ENCODE measurements at regions not wholly inside any gene's neighbourhood (a gene's known extent, or its start where the extent isn't known, plus 50 kb on each side); places are given as distances from the start of the nearest gene placed in this dataset.
"Not testable (repeated sequence)": the region's sequence is repeated elsewhere in the genome, so short reads cannot be mapped to it uniquely, and the experiment has no call there.

DNA sequence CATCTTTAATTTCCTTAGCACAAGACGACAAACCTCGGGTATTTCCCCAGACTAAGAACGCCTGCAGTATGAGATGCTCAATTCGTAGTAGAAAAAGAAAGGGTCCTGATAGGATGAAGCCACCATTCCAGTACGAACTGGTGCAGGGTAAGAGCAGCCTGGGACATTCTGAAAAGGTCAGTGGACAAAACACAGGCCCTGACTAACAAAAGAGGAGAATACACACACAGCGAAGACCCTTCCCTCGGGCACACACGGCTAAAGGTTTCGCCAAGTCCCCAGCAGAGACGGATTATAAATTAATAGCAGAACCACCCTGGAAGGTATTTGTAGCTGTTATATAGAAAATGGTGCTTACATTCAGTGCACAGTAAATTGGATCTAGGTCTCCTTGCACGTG is 137.6 kb downstream of the SKIDA1 start:
- WGBS (ENCODE audit: insufficient coverage, low lambda C conversion rate), result no CpG with 5 or more reads among the region's 11 CpGs
- Histone ChIP-seq H3K4me1 (ENCODE audit: control insufficient read depth, insufficient read depth, low read length) (no peaks in the 10 kb centered on the region), H3K36me3 (ENCODE audit: control insufficient read depth, insufficient read depth, low read length) (no peaks in the 10 kb centered on the region), H3K4me3 (ENCODE audit: low read length) (no peak overlapping the region), H3K27me3 (ENCODE audit: control insufficient read depth, insufficient read depth, low read length) (no peaks in the 10 kb centered on the region), H3K27ac (ENCODE audit: low read length) (no peak overlapping the region), H3K9me3 (ENCODE audit: control insufficient read depth, low read depth, low read length) (no peaks in the 10 kb centered on the region)
- no peak for DNase-seq

GRCh38 chr10:21385996-21386585 is 139.4 kb downstream of the SKIDA1 start:
- H3K27me3 ChIP-seq (ENCODE audit: control insufficient read depth, insufficient read depth, low read length), result no peaks in the 10 kb centered on the region
- no peaks in the 10 kb centered on the region for H3K9me3 ChIP-seq (ENCODE audit: control insufficient read depth, low read depth, low read length)
- WGBS (ENCODE audit: insufficient coverage, low lambda C conversion rate), result 100% methylated on average over 1 of the region's 5 CpGs
- DNase-seq, result no peak
- H3K4me1 ChIP-seq (ENCODE audit: control insufficient read depth, insufficient read depth, low read length), result no peaks in the 10 kb centered on the region
- no peaks in the 10 kb centered on the region for H3K36me3 ChIP-seq (ENCODE audit: control insufficient read depth, insufficient read depth, low read length)
- H3K27ac ChIP-seq (ENCODE audit: low read length), result no peak overlapping the region
- H3K4me3 ChIP-seq (ENCODE audit: low read length), result no peak overlapping the region

DNA sequence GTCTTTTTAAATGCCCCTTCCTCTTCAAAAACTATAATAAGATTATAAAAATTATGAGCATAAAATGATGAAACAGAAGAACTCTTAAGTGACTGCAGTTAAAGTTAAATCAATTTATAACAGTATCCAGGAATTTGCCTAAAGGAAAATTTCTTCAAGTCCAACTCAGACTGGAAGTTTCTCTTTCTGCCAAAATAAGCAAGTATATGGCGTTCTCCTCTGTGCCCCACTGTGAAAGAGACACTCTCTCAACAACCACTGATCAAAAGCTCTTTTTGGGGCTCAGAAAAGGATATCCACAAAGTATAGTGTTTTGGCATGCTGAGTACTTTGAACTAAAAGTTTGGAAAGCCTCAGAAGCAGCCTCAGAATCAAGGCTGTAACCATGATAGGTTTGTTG is 139.9 kb downstream of the SKIDA1 start:
- H3K27me3 ChIP-seq (ENCODE audit: control insufficient read depth, insufficient read depth, low read length), result no peaks in the 10 kb centered on the region
- no peaks in the 10 kb centered on the region for H3K4me1 ChIP-seq (ENCODE audit: control insufficient read depth, insufficient read depth, low read length)
- no peaks in the 10 kb centered on the region for H3K36me3 ChIP-seq (ENCODE audit: control insufficient read depth, insufficient read depth, low read length)
- no peaks in the 10 kb centered on the region for H3K9me3 ChIP-seq (ENCODE audit: control insufficient read depth, low read depth, low read length)
- no peak overlapping the region for H3K4me3 ChIP-seq (ENCODE audit: low read length)
- no peak overlapping the region for H3K27ac ChIP-seq (ENCODE audit: low read length)
- DNase-seq, result no peak
- no CpG with 5 or more reads among the region's 1 CpG for WGBS (ENCODE audit: insufficient coverage, low lambda C conversion rate)

- no peak overlapping the region for H3K27ac ChIP-seq (ENCODE audit: low read length)
- no peaks in the 10 kb centered on the region for H3K36me3 ChIP-seq (ENCODE audit: control insufficient read depth, insufficient read depth, low read length)
- H3K4me1 ChIP-seq (ENCODE audit: control insufficient read depth, insufficient read depth, low read length), result no peaks in the 10 kb centered on the region
- 50% methylated on average over 1 of the region's 3 CpGs for WGBS (ENCODE audit: insufficient coverage, low lambda C conversion rate)
- no peak overlapping the region for H3K4me3 ChIP-seq (ENCODE audit: low read length)
- no peak for DNase-seq
- peaks cover 4% of the 10 kb centered on the region for H3K27me3 ChIP-seq (ENCODE audit: control insufficient read depth, insufficient read depth, low read length)
- H3K9me3 ChIP-seq (ENCODE audit: control insufficient read depth, low read depth, low read length), result no peaks in the 10 kb centered on the region
Measured at GRCh38 chr10:21379143-21379542, 146.3 kb downstream of the SKIDA1 start.

GRCh38 chr10:21375274-21375673 is 150.2 kb downstream of the SKIDA1 start:
- not testable (repeated sequence) for H3K36me3 ChIP-seq (ENCODE audit: control insufficient read depth, insufficient read depth, low read length); DNase-seq; H3K9me3 ChIP-seq (ENCODE audit: control insufficient read depth, low read depth, low read length); H3K27ac ChIP-seq (ENCODE audit: low read length); H3K27me3 ChIP-seq (ENCODE audit: control insufficient read depth, insufficient read depth, low read length); H3K4me3 ChIP-seq (ENCODE audit: low read length); H3K4me1 ChIP-seq (ENCODE audit: control insufficient read depth, insufficient read depth, low read length)
- 100% methylated on average over 2 of the region's 2 CpGs for WGBS (ENCODE audit: insufficient coverage, low lambda C conversion rate)

DNA sequence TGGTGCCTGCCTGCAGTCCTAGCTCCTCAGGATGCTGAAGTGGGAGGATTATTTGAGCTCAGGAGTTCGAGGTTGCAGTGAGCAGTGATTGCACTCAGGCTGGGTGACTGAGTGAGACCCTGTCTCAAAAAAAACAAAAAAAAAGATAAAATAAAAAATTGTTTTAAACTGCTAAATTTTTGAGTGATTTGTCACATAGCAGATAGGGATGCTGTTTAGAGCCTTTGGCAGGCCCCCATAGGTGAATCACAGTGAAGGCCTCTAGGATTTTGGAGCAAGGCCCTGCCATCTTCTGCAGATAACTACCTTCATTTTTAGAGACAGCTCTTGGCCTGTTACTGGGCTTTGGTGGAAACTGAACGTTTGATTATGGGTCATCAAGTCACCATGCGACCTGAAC is 151.6 kb downstream of the SKIDA1 start:
- not testable (repeated sequence) for H3K36me3 ChIP-seq (ENCODE audit: control insufficient read depth, insufficient read depth, low read length); DNase-seq; H3K4me1 ChIP-seq (ENCODE audit: control insufficient read depth, insufficient read depth, low read length); H3K9me3 ChIP-seq (ENCODE audit: control insufficient read depth, low read depth, low read length); H3K27ac ChIP-seq (ENCODE audit: low read length); H3K4me3 ChIP-seq (ENCODE audit: low read length); H3K27me3 ChIP-seq (ENCODE audit: control insufficient read depth, insufficient read depth, low read length)
- 100% methylated on average over 1 of the region's 3 CpGs for WGBS (ENCODE audit: insufficient coverage, low lambda C conversion rate)

GRCh38 chr10:21372651-21373410 is 152.7 kb downstream of the SKIDA1 start:
- DNase-seq, result peak; percentile 30 to 55
- no peaks in the 10 kb centered on the region for H3K36me3 ChIP-seq (ENCODE audit: control insufficient read depth, insufficient read depth, low read length)
- no peaks in the 10 kb centered on the region for H3K9me3 ChIP-seq (ENCODE audit: control insufficient read depth, low read depth, low read length)
- no peak overlapping the region for H3K4me3 ChIP-seq (ENCODE audit: low read length)
- H3K27me3 ChIP-seq (ENCODE audit: control insufficient read depth, insufficient read depth, low read length), result no peaks in the 10 kb centered on the region
- no peaks in the 10 kb centered on the region for H3K4me1 ChIP-seq (ENCODE audit: control insufficient read depth, insufficient read depth, low read length)
- no peak overlapping the region for H3K27ac ChIP-seq (ENCODE audit: low read length)
- WGBS (ENCODE audit: insufficient coverage, low lambda C conversion rate), result no CpG with 5 or more reads among the region's 4 CpGs

- no peak for DNase-seq
- Histone ChIP-seq H3K4me1 (ENCODE audit: control insufficient read depth, insufficient read depth, low read length) (peaks cover 5% of the 10 kb centered on the region), H3K9me3 (ENCODE audit: control insufficient read depth, low read depth, low read length) (no peaks in the 10 kb centered on the region), H3K27me3 (ENCODE audit: control insufficient read depth, insufficient read depth, low read length) (no peaks in the 10 kb centered on the region), H3K4me3 (ENCODE audit: low read length) (no peak overlapping the region), H3K36me3 (ENCODE audit: control insufficient read depth, insufficient read depth, low read length) (no peaks in the 10 kb centered on the region), H3K27ac (ENCODE audit: low read length) (no peak overlapping the region)
- 37% methylated on average over 2 of the region's 2 CpGs for WGBS (ENCODE audit: insufficient coverage, low lambda C conversion rate)
Measured at GRCh38 chr10:21369697-21370096, 155.8 kb downstream of the SKIDA1 start.

DNA sequence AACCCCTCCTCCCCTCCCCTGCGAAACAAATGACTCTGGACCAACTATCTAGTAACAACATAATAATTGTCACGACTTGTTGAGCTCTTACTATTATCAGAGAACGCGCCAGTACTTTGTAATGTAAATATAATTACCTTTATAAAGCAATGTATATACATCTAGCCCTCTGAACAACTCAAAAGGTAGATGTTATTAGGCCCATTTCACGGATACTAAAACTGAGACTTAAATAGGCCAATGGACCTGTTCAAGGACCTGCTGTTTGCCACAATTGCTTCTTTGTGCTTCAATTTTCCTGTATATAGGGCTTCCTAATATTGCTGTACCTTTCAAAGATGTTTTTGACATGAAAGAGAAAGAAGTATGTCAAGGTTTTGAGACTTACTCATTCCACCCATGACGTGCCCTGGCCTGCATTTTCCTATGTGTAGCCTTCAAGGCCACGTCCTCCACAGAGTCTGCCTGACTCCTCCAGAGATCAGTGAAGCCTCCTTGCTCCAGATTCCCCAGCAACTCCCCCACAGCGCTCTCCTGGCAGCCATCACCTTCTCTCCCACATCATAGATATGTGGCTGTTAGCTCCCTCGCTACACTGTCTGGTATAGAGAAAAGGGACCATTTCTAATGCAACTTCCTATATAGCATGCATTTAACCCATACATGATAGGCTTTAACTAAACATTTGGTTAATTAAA is 156.6 kb downstream of the SKIDA1 start:
- H3K27ac ChIP-seq (ENCODE audit: low read length), result no peak overlapping the region
- no peak overlapping the region for H3K4me3 ChIP-seq (ENCODE audit: low read length)
- WGBS (ENCODE audit: insufficient coverage, low lambda C conversion rate), result no CpG with 5 or more reads among the region's 9 CpGs
- no peaks in the 10 kb centered on the region for H3K36me3 ChIP-seq (ENCODE audit: control insufficient read depth, insufficient read depth, low read length)
- H3K4me1 ChIP-seq (ENCODE audit: control insufficient read depth, insufficient read depth, low read length), result peaks cover 11% of the 10 kb centered on the region
- DNase-seq, result no peak
- no peaks in the 10 kb centered on the region for H3K9me3 ChIP-seq (ENCODE audit: control insufficient read depth, low read depth, low read length)
- H3K27me3 ChIP-seq (ENCODE audit: control insufficient read depth, insufficient read depth, low read length), result no peaks in the 10 kb centered on the region

DNA sequence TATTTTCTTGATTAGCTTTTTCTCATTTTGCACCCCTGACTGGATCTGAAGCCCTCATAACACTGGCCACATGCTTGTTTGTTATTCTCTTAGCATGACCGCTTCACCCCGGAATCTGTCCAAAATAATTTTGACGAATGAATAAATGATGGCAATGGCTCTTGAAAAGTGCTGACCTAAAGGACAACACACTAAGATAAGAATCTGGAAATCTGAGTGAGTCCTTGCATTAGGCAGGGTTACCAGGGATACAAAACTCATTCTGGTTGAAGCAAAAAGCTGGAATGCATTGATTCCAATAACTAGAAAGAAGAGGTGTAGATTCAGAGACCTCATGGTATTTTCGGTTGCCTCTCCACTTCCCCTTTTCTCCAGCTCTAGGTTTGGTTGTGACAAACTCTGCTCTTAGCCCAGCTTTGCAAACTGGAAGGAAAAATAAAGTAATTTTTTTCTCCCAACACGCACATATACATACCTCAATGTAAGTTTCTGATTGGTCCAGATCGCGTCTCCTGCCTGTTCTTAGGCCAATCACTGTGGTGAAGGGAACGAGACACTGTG is 157.4 kb downstream of the SKIDA1 start:
- Histone ChIP-seq H3K4me1 (ENCODE audit: control insufficient read depth, insufficient read depth, low read length) (peaks cover 15% of the 10 kb centered on the region), H3K9me3 (ENCODE audit: control insufficient read depth, low read depth, low read length) (no peaks in the 10 kb centered on the region), H3K27ac (ENCODE audit: low read length) (no peak overlapping the region), H3K36me3 (ENCODE audit: control insufficient read depth, insufficient read depth, low read length) (no peaks in the 10 kb centered on the region), H3K4me3 (ENCODE audit: low read length) (no peak overlapping the region), H3K27me3 (ENCODE audit: control insufficient read depth, insufficient read depth, low read length) (no peaks in the 10 kb centered on the region)
- no peak for DNase-seq
- WGBS (ENCODE audit: insufficient coverage, low lambda C conversion rate), result 100% methylated on average over 2 of the region's 8 CpGs

Data from large intestine (tissue), 3 donors.